Stimulated activated CD4-positive, alpha-beta T cell treated with anti-CD3 and anti-CD28 coated beads, TNF-alpha, amount 100 ng/mL, for 1 hour (primary cell): ENCODE measurements at regions not wholly inside any gene's neighbourhood (a gene's known extent, or its start where the extent isn't known, plus 50 kb on each side); places are given as distances from the start of the nearest gene placed in this dataset.

Experiments
- DNase-seq, 3 donors: peaks; one replicate each; pipeline ENCODE4 v3.0.0-alpha.2; 2020; ENCODE audit warnings: low read depth in 3 of 3, low spot score in 1 of 3

DNA sequence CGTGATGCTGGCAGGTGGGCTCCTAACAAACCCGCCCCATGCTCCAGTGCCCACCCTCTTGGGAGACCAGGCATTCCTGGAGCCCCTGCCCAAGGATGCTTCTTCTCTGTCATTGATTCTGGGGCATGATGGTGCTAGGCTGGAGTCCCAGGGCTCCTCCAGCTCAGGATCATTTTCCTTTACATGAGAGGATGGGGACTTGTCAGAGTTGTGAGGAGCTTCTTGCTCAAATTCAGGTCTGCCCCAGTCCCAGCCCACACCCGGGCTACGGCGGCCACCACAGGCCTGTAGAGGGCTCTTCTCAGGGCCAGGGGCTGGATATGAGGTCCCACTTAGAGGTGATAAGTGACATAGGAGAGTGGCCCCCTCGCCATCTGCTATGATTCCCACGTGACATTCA is 141.1 kb upstream of the COPS8 start:
- no peak for DNase-seq

GRCh38 chr2:236945431-236946016 is 140.2 kb upstream of the COPS8 start:
- DNase-seq: no peak

DNA sequence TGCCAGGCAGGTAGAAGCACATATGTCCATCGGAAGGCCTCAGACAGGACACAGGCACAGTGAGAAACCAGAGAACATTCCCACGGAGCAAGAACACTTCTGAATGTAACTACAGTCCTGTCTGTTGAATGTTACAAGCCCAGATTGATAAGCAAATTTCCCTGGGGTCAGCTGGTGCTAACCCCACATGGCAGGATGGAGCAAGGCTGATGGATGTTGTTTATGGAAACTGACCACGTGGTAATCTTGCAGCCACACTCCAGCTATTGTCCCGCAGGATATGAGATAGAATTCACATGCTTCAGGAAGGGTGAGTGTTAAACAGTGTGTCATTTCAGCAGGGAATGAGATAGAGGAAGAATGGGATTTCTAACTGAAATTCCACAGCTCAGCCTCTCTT is 138.8 kb upstream of the COPS8 start:
- DNase-seq: no peak

DNA sequence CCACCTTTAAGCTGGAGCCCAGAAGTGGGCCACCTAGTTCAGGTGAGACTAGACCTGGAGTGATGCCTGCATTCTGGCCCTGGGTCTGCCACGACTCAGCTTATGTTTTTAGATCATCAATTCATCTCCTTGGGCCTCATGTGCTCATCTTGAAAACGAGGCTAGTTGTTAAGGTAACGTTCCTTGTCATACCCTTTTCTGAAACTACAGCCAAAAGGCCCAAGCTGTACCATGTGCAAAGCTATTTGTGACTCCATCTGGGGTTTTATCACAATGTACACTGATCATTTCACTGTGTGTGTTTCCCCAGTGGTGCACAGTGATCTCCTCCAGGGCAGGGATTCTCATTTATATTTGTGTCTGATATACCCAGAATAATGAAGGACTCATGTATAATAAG is 138.4 kb upstream of the COPS8 start:
- DNase-seq: no peak

GRCh38 chr2:236947896-236948295 is 137.8 kb upstream of the COPS8 start:
- DNase-seq: no peak

- no peak for DNase-seq
Observed at GRCh38 chr2:236949089-236949905, 136.4 kb upstream of the COPS8 start.

- no peak for DNase-seq
Observed at GRCh38 chr2:236951830-236952475, 133.7 kb upstream of the COPS8 start.

DNA sequence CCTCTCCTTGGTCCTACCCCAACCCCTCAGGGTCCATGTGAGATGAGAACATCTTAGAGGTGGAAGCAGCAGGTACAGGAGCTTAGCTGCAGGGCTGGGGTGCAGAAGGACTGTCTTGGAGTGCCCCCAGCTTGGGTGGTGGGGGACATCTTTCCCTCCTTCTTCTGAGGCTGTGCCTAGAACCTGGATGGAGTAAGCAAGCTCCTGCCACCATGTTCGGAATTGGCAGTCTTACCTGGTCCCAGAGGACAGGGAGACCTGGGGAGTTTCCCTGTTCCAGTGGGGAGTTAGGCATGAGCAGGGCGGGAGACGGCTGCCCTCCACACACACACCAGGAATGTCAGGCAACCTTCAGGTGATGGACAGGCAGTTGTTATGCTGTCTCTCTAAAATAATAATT is 131.0 kb upstream of the COPS8 start:
- no peak for DNase-seq

DNA sequence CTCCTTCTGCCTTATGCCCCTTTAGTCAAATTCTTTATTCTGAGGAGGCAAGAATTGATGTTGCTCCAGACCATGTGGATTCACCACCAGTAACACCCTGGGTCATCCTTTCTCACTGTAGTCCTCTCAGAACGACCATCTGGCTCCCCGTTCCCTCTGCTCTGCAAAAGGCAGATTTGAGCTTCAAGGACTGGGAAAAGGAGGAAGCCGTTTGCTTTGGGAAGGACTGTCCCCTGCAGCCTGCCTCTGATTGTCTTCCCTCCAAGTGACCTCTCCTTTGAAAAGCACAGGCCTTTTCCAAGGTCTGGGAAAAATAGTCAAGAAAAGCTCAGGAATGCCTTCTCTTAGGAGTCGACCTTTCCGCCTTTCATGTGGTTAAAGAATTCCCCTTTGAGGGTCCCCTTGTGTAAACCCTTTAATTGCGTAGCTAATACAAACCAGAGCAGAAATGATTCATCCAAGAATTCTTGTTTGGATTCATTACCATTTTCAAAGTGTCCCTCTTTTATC is 130.1 kb upstream of the COPS8 start:
- no peak for DNase-seq

DNA sequence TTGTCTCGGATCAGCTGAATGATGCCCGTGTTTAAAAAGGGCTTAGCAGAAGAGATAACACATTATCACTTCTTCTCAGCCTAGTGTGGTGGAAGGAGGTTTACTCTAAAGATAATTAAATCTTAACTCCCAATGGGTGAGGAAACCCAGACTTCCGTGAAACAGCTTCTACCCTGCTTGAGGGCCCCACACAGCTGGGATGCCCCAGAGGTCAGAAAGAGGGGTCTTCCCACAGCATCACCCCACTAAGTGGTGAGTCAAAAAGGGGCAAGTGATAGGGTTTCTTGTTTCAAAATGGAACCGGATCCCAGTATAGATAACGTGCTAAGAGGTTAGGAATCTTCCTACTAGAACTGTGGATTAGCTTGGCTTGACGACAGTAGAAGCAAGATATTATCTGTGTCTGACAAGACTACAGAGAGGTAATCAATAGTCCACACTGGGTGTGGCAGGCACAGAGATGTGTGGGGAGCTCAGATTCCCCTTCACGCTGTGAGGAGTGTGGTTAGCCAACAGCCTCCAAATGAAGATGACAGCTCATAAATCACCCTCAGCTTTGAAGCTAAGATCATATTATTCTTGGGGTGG is 129.6 kb upstream of the COPS8 start:
- DNase-seq: no peak

GRCh38 chr2:236956641-236957040 is 129.0 kb upstream of the COPS8 start:
- no peak for DNase-seq

GRCh38 chr2:236959036-236959435 is 126.7 kb upstream of the COPS8 start:
- no peak for DNase-seq

DNA sequence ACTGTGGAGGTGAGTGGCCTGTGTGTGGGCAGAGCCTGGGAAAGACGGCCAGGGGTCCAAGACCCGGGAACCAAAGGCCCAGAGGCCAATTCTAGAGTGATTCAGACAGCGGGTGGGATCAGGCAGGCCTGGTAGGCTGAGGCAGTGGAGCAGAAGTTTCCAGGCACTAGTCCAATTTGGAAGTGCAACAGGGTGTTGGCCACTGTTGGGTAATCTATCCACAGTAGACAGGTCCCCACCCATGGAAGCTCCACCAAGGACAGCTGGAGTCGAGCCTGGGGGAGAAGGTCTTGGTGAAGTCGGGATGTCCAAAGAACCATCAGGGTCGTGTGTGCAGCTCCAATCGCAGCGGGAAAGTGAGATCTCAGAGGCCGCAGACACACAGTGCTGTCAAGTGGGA is 125.8 kb upstream of the COPS8 start:
- no peak for DNase-seq

- no peak for DNase-seq
Observed at GRCh38 chr2:236960531-236960930, 125.2 kb upstream of the COPS8 start.

- no peak for DNase-seq
Observed at GRCh38 chr2:236962816-236963215, 122.9 kb upstream of the COPS8 start.

DNA sequence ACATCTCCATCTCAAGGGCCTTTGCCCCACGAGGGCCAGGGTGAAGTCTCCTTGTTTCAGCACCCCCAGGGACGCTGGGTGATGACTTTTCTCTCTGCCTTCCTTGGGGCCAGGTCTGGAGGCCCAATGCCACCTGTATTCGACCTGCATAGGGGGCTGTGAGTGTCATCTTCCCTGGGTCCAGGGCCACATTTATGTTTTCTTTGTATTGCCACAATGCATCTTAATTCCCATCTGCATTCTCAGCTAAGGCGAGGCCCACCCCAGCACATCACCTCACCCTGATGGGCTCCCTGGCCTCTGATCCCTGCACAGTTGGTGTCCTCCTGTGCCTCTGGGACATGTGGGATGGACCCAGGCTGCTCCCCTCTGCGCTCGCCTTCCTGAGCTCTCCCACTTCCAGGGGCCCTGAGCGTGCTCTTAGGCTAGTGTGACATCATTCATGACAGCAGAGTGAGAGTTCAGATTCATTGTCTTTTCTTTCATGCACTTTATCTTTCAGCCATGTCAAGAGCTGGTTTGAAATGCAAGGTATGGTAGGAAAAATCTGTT is 122.0 kb upstream of the COPS8 start:
- no peak for DNase-seq

GRCh38 chr2:236964291-236964690 is 121.4 kb upstream of the COPS8 start:
- no peak for DNase-seq

DNA sequence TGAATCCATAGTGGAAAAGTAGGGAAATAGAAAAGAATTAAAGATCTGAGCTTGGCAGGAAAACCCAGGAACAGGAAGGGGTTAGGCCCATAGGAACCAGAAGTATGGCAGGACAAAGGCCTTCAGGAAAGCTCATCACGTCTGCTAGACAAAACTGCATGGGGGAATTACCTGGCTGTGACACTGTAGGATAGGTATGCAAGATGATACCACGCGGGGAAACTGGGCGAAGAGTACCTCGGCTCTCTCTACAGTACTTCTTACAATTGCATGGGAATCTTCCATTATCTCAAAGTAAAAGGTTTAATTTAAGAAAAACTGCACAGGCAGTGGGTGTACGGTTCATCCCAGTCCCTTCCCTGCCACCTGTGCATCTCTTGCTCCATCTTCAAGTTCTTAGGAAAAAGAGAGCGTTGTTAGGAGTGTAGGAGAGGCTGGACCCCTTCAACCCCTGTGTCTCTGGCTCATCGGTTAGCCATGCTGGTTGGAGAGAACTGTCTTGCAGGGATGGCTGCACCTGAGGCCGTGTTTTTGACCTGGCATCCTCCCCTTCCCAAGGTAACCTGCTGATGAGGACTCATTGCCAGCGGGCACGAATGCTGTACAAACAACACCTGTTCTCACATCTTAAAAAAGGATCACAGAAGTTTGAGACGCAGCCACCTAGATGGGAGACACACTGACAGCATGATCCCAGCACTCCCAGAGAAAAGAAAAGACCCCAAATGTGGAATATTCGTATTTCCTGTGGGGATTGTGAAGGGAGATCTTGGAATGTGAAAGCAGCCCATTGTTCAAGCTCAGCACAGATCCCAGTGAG is 120.5 kb upstream of the COPS8 start:
- DNase-seq: no peak

DNA sequence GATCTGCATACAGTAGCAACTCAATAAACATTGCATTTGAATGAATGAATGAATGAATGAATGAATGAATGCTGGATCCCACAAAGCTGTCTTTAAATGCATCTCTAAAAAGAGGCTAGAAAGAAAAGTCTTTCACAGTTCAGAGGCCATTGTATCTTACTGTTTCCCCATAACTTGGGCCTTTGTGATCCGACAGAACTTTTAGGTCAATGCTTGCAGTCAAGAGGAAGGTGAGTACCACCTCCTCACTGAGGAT is 119.9 kb upstream of the COPS8 start:
- DNase-seq: no peak

DNA sequence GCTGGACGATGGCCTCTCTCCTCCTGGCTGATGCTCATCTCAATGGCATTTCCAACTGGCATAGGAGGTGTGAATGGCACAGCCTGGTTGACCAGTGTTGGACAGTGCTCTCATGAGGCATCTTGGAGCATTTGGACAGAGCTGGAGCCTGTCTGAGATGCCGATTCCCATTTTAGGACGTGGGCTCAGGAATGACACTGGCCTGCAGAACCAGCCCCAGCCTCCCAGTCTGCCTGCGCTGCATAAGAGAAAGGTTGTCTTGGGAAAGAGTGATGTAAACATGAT is 118.2 kb upstream of the COPS8 start:
- DNase-seq: no peak
